ENCODE measurements at regions not wholly inside any gene's neighbourhood (a gene's known extent, or its start where the extent isn't known, plus 50 kb on each side); places are given as distances from the start of the nearest gene placed in this dataset.
A peak's percentile ranks its signal among the peaks of the same experiment; 100 is the strongest.

DNA sequence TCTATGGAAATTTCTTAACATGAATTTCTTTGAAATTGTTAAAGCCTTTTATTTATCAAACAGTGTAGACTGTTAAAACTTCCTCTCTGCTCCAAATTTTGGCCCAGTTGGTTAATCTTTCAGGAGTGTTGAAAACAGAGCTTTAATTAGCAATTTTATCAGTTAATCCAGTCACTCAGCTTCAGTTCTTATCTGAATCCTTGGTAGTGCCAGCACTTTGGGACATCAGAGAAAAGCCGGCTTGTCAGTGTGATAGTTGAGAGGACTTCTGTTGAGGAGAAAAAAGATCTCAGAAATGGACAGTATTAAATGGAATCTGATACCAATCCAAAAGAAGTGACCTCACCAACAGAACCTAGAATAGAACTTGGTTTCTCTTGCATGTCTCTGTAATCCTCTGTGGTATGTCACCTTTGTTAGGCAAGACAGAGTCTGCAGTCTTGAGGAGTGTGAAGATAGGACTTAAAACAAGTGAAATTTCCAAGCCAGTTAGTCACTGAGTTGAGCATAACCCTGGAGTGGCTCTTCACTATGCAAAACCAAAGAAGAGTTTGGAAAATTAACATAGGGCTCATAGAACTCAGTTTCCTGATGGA, 251.8 kb downstream of the NNT start:
- no peak for DNase-seq (ENCODE audit: extremely low read depth, low read depth)
- TF ChIP-seq, protein P1, sequence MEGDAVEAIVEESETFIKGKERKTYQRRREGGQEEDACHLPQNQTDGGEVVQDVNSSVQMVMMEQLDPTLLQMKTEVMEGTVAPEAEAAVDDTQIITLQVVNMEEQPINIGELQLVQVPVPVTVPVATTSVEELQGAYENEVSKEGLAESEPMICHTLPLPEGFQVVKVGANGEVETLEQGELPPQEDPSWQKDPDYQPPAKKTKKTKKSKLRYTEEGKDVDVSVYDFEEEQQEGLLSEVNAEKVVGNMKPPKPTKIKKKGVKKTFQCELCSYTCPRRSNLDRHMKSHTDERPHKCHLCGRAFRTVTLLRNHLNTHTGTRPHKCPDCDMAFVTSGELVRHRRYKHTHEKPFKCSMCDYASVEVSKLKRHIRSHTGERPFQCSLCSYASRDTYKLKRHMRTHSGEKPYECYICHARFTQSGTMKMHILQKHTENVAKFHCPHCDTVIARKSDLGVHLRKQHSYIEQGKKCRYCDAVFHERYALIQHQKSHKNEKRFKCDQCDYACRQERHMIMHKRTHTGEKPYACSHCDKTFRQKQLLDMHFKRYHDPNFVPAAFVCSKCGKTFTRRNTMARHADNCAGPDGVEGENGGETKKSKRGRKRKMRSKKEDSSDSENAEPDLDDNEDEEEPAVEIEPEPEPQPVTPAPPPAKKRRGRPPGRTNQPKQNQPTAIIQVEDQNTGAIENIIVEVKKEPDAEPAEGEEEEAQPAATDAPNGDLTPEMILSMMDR (IDR thresholded peaks at IDR 0.05; ENCODE audit: low read depth, low read length, missing control alignments) = no peak
- no peak overlapping the region for H3K4me3 ChIP-seq (replicated peaks; ENCODE audit: low read depth, low read length)

DNA sequence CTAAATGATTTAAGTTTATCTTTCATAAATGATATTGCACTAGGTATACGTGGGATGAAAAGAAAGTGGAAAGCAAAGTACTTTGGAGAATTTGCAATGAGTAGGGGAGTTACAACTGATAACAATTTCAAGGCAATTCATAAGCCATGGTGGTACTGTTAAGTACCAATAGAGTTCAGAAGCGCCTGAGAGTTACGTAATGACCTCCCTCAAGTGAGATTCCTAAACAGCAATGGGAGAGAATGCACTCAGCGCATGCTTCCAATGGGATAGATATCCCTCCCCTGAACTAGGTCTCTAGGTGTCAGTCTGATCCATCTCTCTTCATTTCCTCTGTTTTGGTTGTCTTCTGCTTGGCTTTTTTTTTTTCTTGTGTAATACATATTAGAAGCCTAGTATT, 249.3 kb downstream of the NNT start:
- DNase-seq (ENCODE audit: extremely low read depth, low read depth) = no peak
- TF ChIP-seq, protein P1 (IDR thresholded peaks at IDR 0.05; ENCODE audit: low read depth, low read length, missing control alignments) = no peak
- H3K4me3 ChIP-seq (replicated peaks; ENCODE audit: low read depth, low read length) = no peak overlapping the region

DNA sequence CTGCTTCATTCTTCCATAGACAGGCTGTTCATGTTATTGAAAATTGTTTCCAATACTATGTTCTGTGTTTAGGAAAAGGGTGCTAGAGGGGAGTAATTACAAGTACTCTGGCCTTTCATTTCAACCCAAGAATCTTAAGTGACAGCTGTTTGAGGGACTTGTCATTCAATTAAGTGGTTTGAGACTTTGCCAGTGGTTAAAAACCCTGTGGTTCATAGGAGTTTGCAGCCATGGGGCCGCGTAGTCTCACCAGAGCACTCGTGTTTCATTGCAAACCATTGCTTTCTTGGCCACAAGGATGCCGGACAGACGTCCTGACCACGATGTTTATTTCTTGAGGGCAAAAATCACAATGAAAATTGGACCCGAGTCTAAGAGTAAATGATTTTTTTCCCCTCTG, 248.8 kb downstream of the NNT start:
- TF ChIP-seq, protein P1 (IDR thresholded peaks at IDR 0.05; ENCODE audit: low read depth, low read length, missing control alignments) = no peak
- no peak overlapping the region for H3K4me3 ChIP-seq (replicated peaks; ENCODE audit: low read depth, low read length)
- DNase-seq (ENCODE audit: extremely low read depth, low read depth) = no peak

DNA sequence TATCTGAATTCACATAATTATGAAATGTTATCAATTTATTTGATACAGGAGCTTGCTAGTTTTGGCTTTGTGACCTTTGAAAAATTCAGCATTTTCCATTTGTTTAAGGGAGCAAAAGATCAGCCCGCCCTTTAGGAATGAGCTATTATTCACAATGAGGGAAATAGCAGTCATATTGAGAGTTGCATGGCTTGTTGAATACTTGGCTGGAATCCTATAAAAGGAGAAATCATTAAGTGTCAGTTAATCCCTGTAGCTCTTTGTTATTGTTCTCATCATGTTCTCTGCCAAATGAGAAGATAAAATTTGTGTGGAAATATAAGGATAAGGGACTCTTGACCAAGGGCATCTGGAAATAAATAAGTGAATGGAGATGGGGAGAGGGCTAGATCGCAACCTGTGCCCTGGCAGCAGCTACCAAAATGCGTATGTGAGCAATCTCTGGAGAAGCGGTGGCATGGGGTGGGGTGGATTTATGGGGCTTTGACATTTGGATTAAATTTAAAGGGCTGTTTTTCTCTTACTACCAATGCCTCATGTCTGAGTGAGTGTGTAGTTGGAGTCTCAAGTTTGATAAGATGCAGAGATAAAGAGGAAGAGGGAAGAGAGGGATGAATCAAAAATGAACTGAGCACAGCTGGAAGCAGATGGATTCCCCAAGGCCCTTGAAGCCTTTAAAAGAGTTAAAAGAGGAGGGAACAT, 237.6 kb downstream of the NNT start:
- TF ChIP-seq, protein P1 (IDR thresholded peaks at IDR 0.05; ENCODE audit: low read depth, low read length, missing control alignments) = no peak
- DNase-seq (ENCODE audit: extremely low read depth, low read depth) = peak; percentile 11
- no peak overlapping the region for H3K4me3 ChIP-seq (replicated peaks; ENCODE audit: low read depth, low read length)

DNA sequence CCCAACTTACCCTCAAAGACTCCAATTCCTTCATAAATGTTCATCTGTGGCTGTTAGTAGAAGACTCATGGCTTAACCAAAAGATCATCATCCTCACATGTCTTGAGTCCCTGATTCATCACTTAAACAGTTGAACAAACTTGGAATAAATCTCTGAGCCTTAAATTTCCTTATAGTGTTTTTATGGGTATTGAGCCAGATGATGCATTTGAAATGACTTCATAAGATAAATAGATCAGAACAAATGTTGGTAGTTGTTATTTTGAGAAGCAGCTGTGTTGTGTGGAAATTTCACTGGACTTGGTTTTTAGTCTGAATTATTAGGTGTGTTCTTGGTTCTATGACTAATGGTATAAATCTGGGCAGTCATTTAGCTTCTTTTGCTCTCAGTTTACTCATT, 236.2 kb downstream of the NNT start:
- peak; percentile 32 for DNase-seq (ENCODE audit: extremely low read depth, low read depth)
- TF ChIP-seq, protein P1 (IDR thresholded peaks at IDR 0.05; ENCODE audit: low read depth, low read length, missing control alignments) = no peak
- no peak overlapping the region for H3K4me3 ChIP-seq (replicated peaks; ENCODE audit: low read depth, low read length)

DNA sequence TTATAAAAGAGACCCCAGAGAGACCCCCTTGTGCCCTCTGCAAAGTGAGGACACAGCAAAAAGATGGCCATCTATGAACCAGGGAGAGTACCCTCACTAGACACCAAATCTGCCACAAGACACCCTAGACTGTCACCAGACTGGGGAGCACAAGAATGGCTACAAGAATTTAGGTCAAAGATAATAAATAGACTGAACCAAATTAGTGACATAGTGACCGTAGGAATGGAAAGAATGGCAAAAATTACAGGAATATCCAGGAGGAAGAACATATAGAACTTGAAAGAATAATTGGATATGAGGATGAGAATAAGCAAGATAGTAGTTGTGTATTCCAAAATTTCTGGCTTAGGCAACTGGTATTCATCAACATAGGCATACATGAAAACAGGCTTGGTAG, 235.0 kb downstream of the NNT start:
- no peak overlapping the region for H3K4me3 ChIP-seq (replicated peaks; ENCODE audit: low read depth, low read length)
- no peak for DNase-seq (ENCODE audit: extremely low read depth, low read depth)
- TF ChIP-seq, protein P1 (IDR thresholded peaks at IDR 0.05; ENCODE audit: low read depth, low read length, missing control alignments) = no peak

Measured in HFF-Myc (cell line).